Urothelium cell line (cell line): ENCODE measurements at regions not wholly inside any gene's neighbourhood (a gene's known extent, or its start where the extent isn't known, plus 50 kb on each side); places are given as distances from the start of the nearest gene placed in this dataset.
"Not testable (repeated sequence)": the region's sequence is repeated elsewhere in the genome, so short reads cannot be mapped to it uniquely, and the experiment has no call there.

Source experiments
- DNase-seq: peaks from one replicate; pipeline ENCODE4 v3.0.0; 2011; ENCODE audit warnings: low spot score, mixed read lengths
- FAIRE-seq: peaks from 2 replicates; lab custom pipeline; 2011; peaks lifted over from hg19 to GRCh38; lab: Jason Lieb, UNC

GRCh38 chr9:104323967-104324694 lies 179.9 kb upstream of the OR13F1 start:
- not testable (repeated sequence) for FAIRE-seq, DNase-seq

- FAIRE-seq = no peak
- DNase-seq = no peak
Measured at GRCh38 chr9:104326912-104327311, 177.2 kb upstream of the OR13F1 start.

GRCh38 chr9:104329245-104329644 lies 174.8 kb upstream of the OR13F1 start:
- FAIRE-seq (no peak), DNase-seq (no peak)

- no peak for DNase-seq
- FAIRE-seq = no peak
Measured at GRCh38 chr9:104330841-104331240, 173.2 kb upstream of the OR13F1 start.

- DNase-seq (no peak), FAIRE-seq (no peak)
Measured at GRCh38 chr9:104334549-104334948, 169.5 kb upstream of the OR13F1 start.

- FAIRE-seq (no peak), DNase-seq (no peak)
Measured at GRCh38 chr9:104339692-104340091, 164.4 kb upstream of the OR13F1 start.

GRCh38 chr9:104342552-104342951 lies 161.5 kb upstream of the OR13F1 start:
- FAIRE-seq (no peak), DNase-seq (no peak)

- no peak for FAIRE-seq
- no peak for DNase-seq
Measured at GRCh38 chr9:104345061-104345460, 159.0 kb upstream of the OR13F1 start.

GRCh38 chr9:104350541-104350940 lies 153.5 kb upstream of the OR13F1 start:
- FAIRE-seq = no peak
- no peak for DNase-seq

GRCh38 chr9:104351726-104352125 lies 152.3 kb upstream of the OR13F1 start:
- no peak for DNase-seq

GRCh38 chr9:104361207-104361606 lies 142.9 kb upstream of the OR13F1 start:
- no peak for DNase-seq
- FAIRE-seq = no peak

More at GRCh38 chr9:104351726-104352125, 152.3 kb upstream of the OR13F1 start:
- FAIRE-seq = no peak

GRCh38 chr9:104362912-104363472 lies 141.1 kb upstream of the OR13F1 start:
- no peak for DNase-seq
- no peak for FAIRE-seq

GRCh38 chr9:104367507-104367906 lies 136.6 kb upstream of the OR13F1 start:
- DNase-seq (no peak), FAIRE-seq (no peak)

GRCh38 chr9:104368318-104368717 lies 135.7 kb upstream of the OR13F1 start:
- not testable (repeated sequence) for FAIRE-seq, DNase-seq

GRCh38 chr9:104374711-104375110 lies 129.4 kb upstream of the OR13F1 start:
- FAIRE-seq = no peak
- DNase-seq = no peak

- DNase-seq (no peak), FAIRE-seq (no peak)
Measured at GRCh38 chr9:104386013-104386412, 118.0 kb upstream of the OR13F1 start.

GRCh38 chr9:104386425-104387069 lies 117.5 kb upstream of the OR13F1 start:
- DNase-seq (peak; percentile 40), FAIRE-seq (no peak)

- DNase-seq (no peak), FAIRE-seq (no peak)
Measured at GRCh38 chr9:104388071-104388470, 116.0 kb upstream of the OR13F1 start.

- DNase-seq (no peak), FAIRE-seq (no peak)
Measured at GRCh38 chr9:104389341-104389740, 114.7 kb upstream of the OR13F1 start.

- FAIRE-seq, DNase-seq: not testable (repeated sequence)
Measured at GRCh38 chr9:104394901-104395300, 109.2 kb upstream of the OR13F1 start.

- FAIRE-seq (no peak), DNase-seq (no peak)
Measured at GRCh38 chr9:104412238-104412637, 91.8 kb upstream of the OR13F1 start.

GRCh38 chr9:104416470-104416869 lies 87.6 kb upstream of the OR13F1 start:
- no peak for FAIRE-seq
- no peak for DNase-seq
